T-helper 1 cell (primary cell): ENCODE measurements at regions not wholly inside any gene's neighbourhood (a gene's known extent, or its start where the extent isn't known, plus 50 kb on each side); places are given as distances from the start of the nearest gene placed in this dataset.

ENCODE experiments used
- DNase-seq, 5 donors: peaks; one replicate each; pipeline ENCODE4 v3.0.0-alpha.2; 2012 to 2020

GRCh38 chr5:52690236-52690768 lies 97.4 kb upstream of the ITGA1 start:
- DNase-seq, result no peak

GRCh38 chr5:52692039-52692438 lies 95.7 kb upstream of the ITGA1 start:
- DNase-seq, result no peak

GRCh38 chr5:52692606-52693005 lies 95.1 kb upstream of the ITGA1 start:
- no peak for DNase-seq

- DNase-seq, result peak in 2 of 5 donors; percentile 11 to 30
These were observed 94.4 kb upstream of the ITGA1 start for GRCh38 chr5:52693280-52693679.

DNA sequence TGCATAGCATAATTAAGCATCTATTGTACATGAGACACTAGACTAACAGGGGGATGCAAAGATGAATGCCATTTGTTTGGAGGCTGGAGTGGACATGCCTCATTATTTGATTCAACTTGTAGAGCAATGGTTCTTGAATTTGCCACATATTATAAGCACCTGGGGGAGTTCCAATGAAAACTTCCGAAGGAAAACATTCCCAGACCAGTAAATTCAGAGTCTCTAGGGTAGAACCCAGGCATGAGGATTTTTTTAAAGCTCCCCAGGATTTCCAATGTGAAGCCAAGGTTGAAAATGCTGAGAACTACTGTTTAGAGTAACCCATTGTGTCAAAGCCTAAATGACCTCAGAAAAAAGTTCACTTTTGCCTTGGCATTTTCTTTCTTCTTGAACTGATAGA lies 93.9 kb upstream of the ITGA1 start:
- DNase-seq, result no peak

- DNase-seq, result no peak
These were observed 93.1 kb upstream of the ITGA1 start for GRCh38 chr5:52694648-52695047.

DNA sequence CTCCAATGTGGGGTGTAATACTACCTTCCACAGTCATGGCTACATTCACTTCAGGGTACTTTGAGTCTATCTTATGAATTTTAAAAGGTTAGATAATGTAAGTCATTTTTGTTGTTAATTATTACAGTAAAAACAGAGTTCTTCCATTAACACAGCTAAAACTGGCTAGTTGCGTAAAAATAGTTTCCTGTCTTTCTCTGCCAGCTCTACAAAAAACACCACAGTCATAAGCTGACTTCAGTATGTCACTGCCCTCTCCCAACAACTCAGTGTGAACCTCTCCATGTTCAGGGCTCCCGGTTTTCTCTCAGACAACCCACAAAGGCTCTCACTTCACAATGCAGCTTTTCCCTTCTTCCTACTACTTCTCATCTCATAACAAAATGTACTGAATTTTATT lies 84.8 kb upstream of the ITGA1 start:
- no peak for DNase-seq

- DNase-seq, result no peak
These were observed 84.4 kb upstream of the ITGA1 start for GRCh38 chr5:52703321-52703720.

- peak in 1 of 5 donors; percentile 20 for DNase-seq
These were observed 82.0 kb upstream of the ITGA1 start for GRCh38 chr5:52705720-52706119.

DNA sequence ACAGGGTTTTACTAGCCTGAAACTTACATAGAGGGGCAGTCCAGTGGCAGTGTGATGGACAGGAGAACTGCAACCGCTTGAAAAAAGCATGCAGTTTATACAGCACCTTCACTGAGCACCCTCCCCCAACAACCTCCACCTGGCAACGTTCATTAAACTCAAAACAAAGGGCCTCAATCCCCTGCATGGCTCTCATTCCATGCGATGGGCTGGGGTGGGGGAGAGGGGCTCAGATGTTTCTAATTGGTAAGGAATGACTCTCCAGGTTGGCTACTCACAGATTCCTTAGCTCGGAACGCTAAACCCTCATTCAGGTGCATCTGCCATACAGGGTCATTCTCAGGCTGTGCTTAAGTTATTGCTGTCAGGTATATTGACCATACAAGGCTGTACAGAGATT lies 80.9 kb upstream of the ITGA1 start:
- no peak for DNase-seq

- no peak for DNase-seq
These were observed 80.1 kb upstream of the ITGA1 start for GRCh38 chr5:52707616-52708015.

GRCh38 chr5:52708463-52708862 lies 79.3 kb upstream of the ITGA1 start:
- no peak for DNase-seq

DNA sequence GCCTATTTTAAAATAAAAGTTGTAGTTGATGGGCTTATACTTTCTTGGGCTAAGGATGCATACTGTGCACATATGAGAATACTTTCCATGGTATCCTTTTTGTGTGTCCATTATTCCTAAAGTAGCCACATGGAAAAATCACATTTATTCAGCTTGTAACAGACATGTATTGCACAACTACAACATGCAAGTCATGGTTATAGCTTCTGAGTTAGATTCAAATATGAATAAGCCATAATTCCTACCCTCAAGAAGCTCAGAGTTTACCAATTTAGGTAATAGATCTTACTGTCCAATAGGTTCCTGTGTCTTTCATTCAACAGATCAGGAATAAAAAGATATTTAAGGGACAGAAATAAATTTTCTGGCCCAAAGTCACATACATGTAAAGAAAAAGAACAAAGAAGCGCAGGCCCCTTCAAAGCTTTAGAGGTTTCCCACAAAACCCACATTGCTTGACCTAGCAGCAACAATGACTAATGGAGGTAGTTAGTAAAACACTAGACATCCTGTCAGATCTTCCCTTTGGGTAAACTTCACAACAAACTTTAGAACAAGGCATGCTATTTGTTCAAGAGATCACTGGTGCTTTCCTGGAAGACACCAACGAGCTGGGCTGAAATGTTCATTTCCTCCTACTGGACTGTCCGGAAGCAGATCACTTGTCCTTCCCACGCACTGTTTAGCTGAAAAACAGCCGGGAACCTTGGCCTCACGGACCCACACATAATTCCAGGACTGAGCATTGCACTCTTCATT lies 78.4 kb upstream of the ITGA1 start:
- peak in 1 of 5 donors; percentile 63 for DNase-seq

GRCh38 chr5:52710310-52710971 lies 77.3 kb upstream of the ITGA1 start:
- DNase-seq, result no peak

DNA sequence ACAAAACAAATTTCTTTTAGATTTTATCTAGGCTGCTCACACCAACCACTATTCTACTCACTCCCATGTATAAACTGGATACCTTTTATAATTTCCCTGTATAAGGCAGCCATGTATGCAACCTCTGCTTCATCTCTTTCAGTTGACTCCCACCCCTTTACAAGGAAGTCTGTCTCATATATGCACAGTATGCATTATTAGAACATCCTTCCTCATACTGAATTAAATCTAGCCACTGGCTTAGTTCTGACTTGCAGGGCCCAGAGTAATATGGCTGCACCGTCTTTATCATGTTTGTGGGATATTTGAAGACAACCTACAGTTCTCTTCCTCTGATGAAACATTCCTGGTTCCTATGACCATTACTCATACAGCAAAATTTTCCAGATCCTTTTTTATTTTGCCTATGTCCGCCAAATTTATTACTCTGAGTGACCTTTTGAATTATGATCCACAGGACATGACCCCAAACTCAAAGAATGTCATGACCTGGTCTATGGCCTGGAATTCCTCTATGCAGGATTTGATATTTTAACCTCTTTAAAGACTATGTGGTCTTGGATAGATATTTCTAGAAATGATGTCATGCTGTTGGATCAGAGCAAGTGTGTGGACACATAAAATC lies 76.6 kb upstream of the ITGA1 start:
- no peak for DNase-seq

- DNase-seq, result no peak
These were observed 75.4 kb upstream of the ITGA1 start for GRCh38 chr5:52712354-52712753.

GRCh38 chr5:52725065-52725746 lies 62.5 kb upstream of the ITGA1 start:
- DNase-seq, result peak; percentile 21 to 94 (median 61)

DNA sequence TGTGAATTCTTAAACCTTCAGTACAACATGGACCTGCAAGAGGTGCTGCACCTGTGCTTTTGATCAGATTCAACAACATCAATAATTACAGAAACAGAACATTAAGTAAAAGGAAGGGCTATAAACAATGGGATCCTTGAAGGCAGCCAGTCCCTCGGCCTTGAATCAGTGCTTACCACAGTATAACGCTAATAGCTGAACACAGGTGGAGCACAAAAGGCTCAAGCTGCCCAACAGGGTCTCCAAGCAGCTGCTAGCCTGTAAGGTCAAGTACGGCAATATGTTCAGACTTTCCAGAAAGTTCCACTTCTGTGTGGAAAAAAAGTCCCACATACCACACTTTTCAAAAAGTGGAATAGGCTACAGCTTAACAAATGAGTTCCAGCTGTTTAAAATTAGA lies 61.9 kb upstream of the ITGA1 start:
- no peak for DNase-seq

DNA sequence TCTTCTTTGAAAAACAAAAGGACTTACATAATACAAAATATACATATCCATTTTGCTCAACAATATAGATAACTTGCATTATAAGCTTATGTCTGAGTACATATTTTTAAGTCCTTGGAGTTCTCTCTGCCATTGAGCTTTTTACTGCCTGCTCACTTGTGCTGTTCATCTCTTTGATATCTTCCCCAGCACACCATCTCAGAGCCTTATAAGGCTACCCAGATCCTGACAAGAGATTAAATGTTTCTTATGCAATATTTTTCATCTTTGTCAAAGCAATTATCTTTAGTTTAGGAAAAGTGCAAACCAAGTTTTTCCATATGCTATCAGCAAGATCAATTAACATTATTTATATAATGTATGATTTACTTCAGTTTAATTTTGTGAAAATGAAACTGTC lies 60.7 kb upstream of the ITGA1 start:
- no peak for DNase-seq

DNA sequence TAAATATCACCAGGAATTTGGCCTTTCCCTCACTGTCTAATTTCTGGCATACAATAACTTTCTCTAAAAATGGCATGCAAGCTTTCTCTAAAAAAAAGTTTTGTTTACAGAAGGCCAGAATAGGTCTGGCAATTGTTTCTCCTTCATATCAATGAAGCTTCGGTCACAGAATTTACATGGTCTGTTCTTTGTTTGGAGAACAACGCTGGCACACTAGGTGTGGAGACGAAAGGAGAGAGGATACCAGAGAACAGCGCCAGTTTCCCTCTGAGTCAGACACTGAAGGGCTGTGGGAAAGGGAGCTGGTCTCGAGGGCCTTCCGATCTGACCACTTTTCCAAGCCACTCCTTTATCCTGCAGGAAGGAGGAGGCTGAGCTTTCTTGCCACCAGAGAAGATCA lies 60.1 kb upstream of the ITGA1 start:
- DNase-seq, result no peak

- DNase-seq, result no peak
These were observed 59.5 kb upstream of the ITGA1 start for GRCh38 chr5:52728224-52728623.

DNA sequence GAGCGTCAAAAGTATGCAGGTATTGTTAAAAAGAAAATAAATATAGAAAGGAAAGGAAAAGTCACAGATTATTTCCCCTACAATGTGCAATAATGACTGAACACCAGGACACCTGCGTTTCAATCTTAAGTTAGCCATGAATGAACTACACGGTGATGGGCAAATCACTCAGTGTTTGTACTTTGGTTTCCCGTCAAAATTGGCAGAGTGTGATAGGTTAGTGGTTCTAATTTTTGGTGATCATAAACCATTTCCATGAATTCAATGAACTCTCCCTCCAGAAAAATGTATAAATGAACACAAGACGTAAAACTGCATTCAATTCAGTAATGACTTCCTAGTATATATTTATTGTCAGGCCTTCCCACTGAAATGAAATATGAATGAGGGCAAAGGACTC lies 59.0 kb upstream of the ITGA1 start:
- DNase-seq, result no peak
